WTC11 (cell line): ENCODE measurements at regions not wholly inside any gene's neighbourhood (a gene's known extent, or its start where the extent isn't known, plus 50 kb on each side); places are given as distances from the start of the nearest gene placed in this dataset.

ENCODE experiments used
- ATAC-seq: fragments of 200-7000 bp; cut with Tn5 transposase; 2 replicates; pipeline ENCODE4 v1.10.0; 2021; ENCODE audit warnings: mild to moderate bottlenecking, moderate library complexity
- CTCF ChIA-PET: fragments of 300-600 bp; sonication (Branson Sonifier 250); formaldehyde crosslinking; loops from one replicate; lab custom pipeline; 2021; ENCODE audit warnings: antibody characterized with exemption; lab: Charles Lee
- POLR2A ChIA-PET: fragments of 350-600 bp; sonication (Branson Sonifier 250); formaldehyde crosslinking; loops from one replicate; lab custom pipeline; 2021; ENCODE audit warnings: antibody characterized with exemption; lab: Charles Lee
- DNase-seq: peaks from one replicate; pipeline ENCODE4 v3.0.0; 2021; ENCODE audit warnings: low spot score
- H3K27ac Mint-ChIP-seq: 2 replicates; pipeline ENCODE4 v1.8.0; 2021; ENCODE audit warnings: mixed read lengths
- H3K27me3 Mint-ChIP-seq: 2 replicates; pipeline ENCODE4 v1.8.0; 2021; ENCODE audit warnings: low read depth, mild to moderate bottlenecking, moderate library complexity, mixed read lengths
- H3K36me3 Mint-ChIP-seq: 2 replicates; pipeline ENCODE4 v1.8.0; 2021; ENCODE audit warnings: mixed read lengths
- H3K4me1 Mint-ChIP-seq: 2 replicates; pipeline ENCODE4 v1.8.0; 2022; ENCODE audit warnings: mixed read lengths
- H3K4me3 Mint-ChIP-seq: 2 replicates; pipeline ENCODE4 v1.8.0; 2021; ENCODE audit warnings: mild to moderate bottlenecking, moderate library complexity, mixed read lengths
- H3K9me3 Mint-ChIP-seq: 2 replicates; pipeline ENCODE4 v1.8.0; 2021; ENCODE audit warnings: mixed read lengths
- ATF3 ChIP-seq: sonication (generic); formaldehyde crosslinking; conservative IDR thresholded peaks from 2 replicates; pipeline ENCODE4 v1.8.1; 2022; ENCODE audit warnings: mild to moderate bottlenecking, missing genetic modification reagents
- ATF6 ChIP-seq: sonication (generic); formaldehyde crosslinking; IDR thresholded peaks from 2 replicates; pipeline ENCODE4 v1.8.1; 2023; ENCODE audit warnings: mild to moderate bottlenecking, missing genetic modification reagents
- ELF4 ChIP-seq: sonication (generic); formaldehyde crosslinking; IDR thresholded peaks from 2 replicates; pipeline ENCODE4 v1.8.1; 2022; ENCODE audit warnings: low read depth, mild to moderate bottlenecking, moderate library complexity, missing genetic modification reagents
- ETV6 ChIP-seq: sonication (generic); formaldehyde crosslinking; IDR thresholded peaks from 2 replicates; pipeline ENCODE4 v1.8.1; 2022; ENCODE audit warnings: mild to moderate bottlenecking, missing genetic modification reagents
- FOXJ3 ChIP-seq: sonication (generic); formaldehyde crosslinking; IDR thresholded peaks from 2 replicates; pipeline ENCODE4 v1.9.0; 2021; ENCODE audit warnings: missing genetic modification reagents, mild to moderate bottlenecking, borderline replicate concordance
- FOXK1 ChIP-seq: sonication (generic); formaldehyde crosslinking; IDR thresholded peaks from 2 replicates; pipeline ENCODE4 v1.8.0; 2022; ENCODE audit warnings: mild to moderate bottlenecking, moderate library complexity, missing genetic modification reagents
- FOXP1 ChIP-seq: sonication (generic); formaldehyde crosslinking; IDR thresholded peaks from 2 replicates; pipeline ENCODE4 v1.8.0; 2022; ENCODE audit warnings: missing genetic modification reagents, mild to moderate bottlenecking, moderate library complexity, borderline replicate concordance
- HMGXB4 ChIP-seq: sonication (generic); formaldehyde crosslinking; IDR thresholded peaks from 2 replicates; pipeline ENCODE4 v1.8.1; 2023; ENCODE audit warnings: mild to moderate bottlenecking, moderate library complexity, missing genetic modification reagents
- JUN ChIP-seq: sonication (generic); formaldehyde crosslinking; IDR thresholded peaks from 2 replicates; pipeline ENCODE4 v1.8.0; 2023; ENCODE audit warnings: mild to moderate bottlenecking, missing genetic modification reagents
- KAT7 ChIP-seq: sonication (generic); formaldehyde crosslinking; IDR thresholded peaks from 2 replicates; pipeline ENCODE4 v1.8.1; 2023; ENCODE audit warnings: missing genetic modification reagents, mild to moderate bottlenecking, borderline replicate concordance
- NFE2L1 ChIP-seq: sonication (generic); formaldehyde crosslinking; IDR thresholded peaks from 2 replicates; pipeline ENCODE4 v1.8.1; 2023; ENCODE audit warnings: missing genetic modification reagents
- OVOL2 ChIP-seq: fragments of 250-450 bp; sonication (Bioruptor Pico); IDR thresholded peaks from 2 replicates; pipeline ENCODE4 v1.9.0; 2021; ENCODE audit warnings: mild to moderate bottlenecking, borderline replicate concordance
- RELA ChIP-seq: sonication (generic); formaldehyde crosslinking; IDR thresholded peaks from 2 replicates; pipeline ENCODE4 v1.8.1; 2022; ENCODE audit warnings: missing genetic modification reagents, mild to moderate bottlenecking, borderline replicate concordance
- ZBTB43 ChIP-seq: sonication (generic); formaldehyde crosslinking; IDR thresholded peaks from 2 replicates; pipeline ENCODE4 v1.8.1; 2023; ENCODE audit warnings: mild to moderate bottlenecking, missing genetic modification reagents
- ZNF121 ChIP-seq: sonication (generic); formaldehyde crosslinking; IDR thresholded peaks from 2 replicates; pipeline ENCODE4 v1.8.0; 2023; ENCODE audit warnings: missing genetic modification reagents
- ZNF138 ChIP-seq: sonication (generic); formaldehyde crosslinking; conservative IDR thresholded peaks from 2 replicates; pipeline ENCODE4 v1.8.1; 2022; ENCODE audit warnings: mild to moderate bottlenecking, moderate library complexity, missing genetic modification reagents
- ZNF219 ChIP-seq: sonication (generic); formaldehyde crosslinking; IDR thresholded peaks from 2 replicates; pipeline ENCODE4 v1.8.0; 2023; ENCODE audit warnings: missing genetic modification reagents, mild to moderate bottlenecking, borderline replicate concordance
- ZNF317 ChIP-seq: sonication (generic); formaldehyde crosslinking; IDR thresholded peaks from 2 replicates; pipeline ENCODE4 v1.8.1; 2023; ENCODE audit warnings: low read depth, mild to moderate bottlenecking, moderate library complexity, missing genetic modification reagents, borderline replicate concordance
- ZNF396 ChIP-seq: fragments of 250-450 bp; sonication (Bioruptor Pico); IDR thresholded peaks from 2 replicates; pipeline ENCODE4 v1.8.0; 2021; ENCODE audit warnings: mild to moderate bottlenecking, moderate library complexity, borderline replicate concordance
- TF ChIP-seq, protein P1 (sequence below): sonication (generic); formaldehyde crosslinking; IDR thresholded peaks from 2 replicates; pipeline ENCODE4 v1.8.1; 2022; ENCODE audit warnings: low read depth, mild to moderate bottlenecking, moderate library complexity, missing genetic modification reagents, borderline replicate concordance
- TF ChIP-seq, protein P2 (sequence below): sonication (generic); formaldehyde crosslinking; IDR thresholded peaks from 2 replicates; pipeline ENCODE4 v1.8.1; 2022; ENCODE audit warnings: mild to moderate bottlenecking, moderate library complexity, missing genetic modification reagents

GRCh38 chr4:26192899-26193869 lies 127.6 kb upstream of the RBPJ start:
- POLR2A ChIA-PET, result interaction anchor here (1.2 kb wide), 1 partner anchor 127 kb away, joined by 4 read pairs; no protein-coding TSS in a partner anchor
- H3K27ac Mint-ChIP-seq, result peak overlapping the region; percentile 25; the same call in 1 of the 2 replicates

GRCh38 chr4:26194764-26195163 lies 126.0 kb upstream of the RBPJ start:
- H3K4me1 Mint-ChIP-seq, result peaks cover 17% of the 10 kb centered on the region
- H3K36me3 Mint-ChIP-seq, result no peaks in the 10 kb centered on the region
- TF ChIP-seq ZNF138 (CRISPR knock-in tag) (no peak), ATF3 (no peak), FOXP1 (CRISPR knock-in tag) (no peak), OVOL2 (no peak), ELF4 (CRISPR knock-in tag) (no peak), FOXK1 (CRISPR knock-in tag) (no peak), ZNF396 (CRISPR knock-in tag) (no peak), FOXJ3 (no peak), ETV6 (CRISPR knock-in tag) (no peak), ZNF121 (CRISPR knock-in tag) (no peak), NFE2L1 (CRISPR knock-in tag) (no peak), HMGXB4 (CRISPR knock-in tag) (no peak), ZNF317 (no peak), ATF6 (CRISPR knock-in tag) (no peak), ZBTB43 (no peak), RELA (CRISPR knock-in tag) (no peak), ZNF219 (no peak)
- TF ChIP-seq, protein P1, sequence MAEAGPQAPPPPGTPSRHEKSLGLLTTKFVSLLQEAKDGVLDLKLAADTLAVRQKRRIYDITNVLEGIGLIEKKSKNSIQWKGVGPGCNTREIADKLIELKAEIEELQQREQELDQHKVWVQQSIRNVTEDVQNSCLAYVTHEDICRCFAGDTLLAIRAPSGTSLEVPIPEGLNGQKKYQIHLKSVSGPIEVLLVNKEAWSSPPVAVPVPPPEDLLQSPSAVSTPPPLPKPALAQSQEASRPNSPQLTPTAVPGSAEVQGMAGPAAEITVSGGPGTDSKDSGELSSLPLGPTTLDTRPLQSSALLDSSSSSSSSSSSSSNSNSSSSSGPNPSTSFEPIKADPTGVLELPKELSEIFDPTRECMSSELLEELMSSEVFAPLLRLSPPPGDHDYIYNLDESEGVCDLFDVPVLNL (CRISPR knock-in tag), result no peak
- TF ChIP-seq, protein P2, sequence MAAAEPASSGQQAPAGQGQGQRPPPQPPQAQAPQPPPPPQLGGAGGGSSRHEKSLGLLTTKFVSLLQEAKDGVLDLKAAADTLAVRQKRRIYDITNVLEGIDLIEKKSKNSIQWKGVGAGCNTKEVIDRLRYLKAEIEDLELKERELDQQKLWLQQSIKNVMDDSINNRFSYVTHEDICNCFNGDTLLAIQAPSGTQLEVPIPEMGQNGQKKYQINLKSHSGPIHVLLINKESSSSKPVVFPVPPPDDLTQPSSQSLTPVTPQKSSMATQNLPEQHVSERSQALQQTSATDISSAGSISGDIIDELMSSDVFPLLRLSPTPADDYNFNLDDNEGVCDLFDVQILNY (CRISPR knock-in tag), result no peak
- no peaks in the 10 kb centered on the region for H3K9me3 Mint-ChIP-seq
- ATAC-seq (no peak), DNase-seq (no peak)
- CTCF ChIA-PET, result interaction anchor here (1.7 kb wide), 1 partner anchor 33 kb away, joined by 4 read pairs; no protein-coding TSS in a partner anchor
- H3K4me3 Mint-ChIP-seq, result no peak overlapping the region
- no peaks in the 10 kb centered on the region; the same call in 1 of the 2 replicates for H3K27me3 Mint-ChIP-seq
- H3K27ac Mint-ChIP-seq, result no peak overlapping the region
- POLR2A ChIA-PET, result interaction anchor here (1.2 kb wide), 1 partner anchor 30 kb away, joined by 3 read pairs; no protein-coding TSS in a partner anchor

More at GRCh38 chr4:26192899-26193869, 127.6 kb upstream of the RBPJ start:
- CTCF ChIA-PET, result interaction anchor here (0.6 to 1.7 kb wide), 5 partner anchors 24 to 201 kb away, joined by 3 to 6 read pairs (median 4); no protein-coding TSS in a partner anchor
- DNase-seq, result no peak
- Mint-ChIP-seq H3K4me1 (peaks cover 15% of the 10 kb centered on the region), H3K4me3 (no peak overlapping the region)
- TF ChIP-seq JUN (CRISPR knock-in tag) (no peak), KAT7 (CRISPR knock-in tag) (no peak)
- TF ChIP-seq, all 79 proteins: peak for 0
- Mint-ChIP-seq H3K36me3 (no peaks in the 10 kb centered on the region), H3K27me3 (no peaks in the 10 kb centered on the region; the same call in 1 of the 2 replicates), H3K9me3 (no peaks in the 10 kb centered on the region)
- peak; percentile 22; the same call in 1 of the 2 replicates for ATAC-seq
